ENCODE measurements at regions not wholly inside any gene's neighbourhood (a gene's known extent, or its start where the extent isn't known, plus 50 kb on each side); places are given as distances from the start of the nearest gene placed in this dataset.

DNA sequence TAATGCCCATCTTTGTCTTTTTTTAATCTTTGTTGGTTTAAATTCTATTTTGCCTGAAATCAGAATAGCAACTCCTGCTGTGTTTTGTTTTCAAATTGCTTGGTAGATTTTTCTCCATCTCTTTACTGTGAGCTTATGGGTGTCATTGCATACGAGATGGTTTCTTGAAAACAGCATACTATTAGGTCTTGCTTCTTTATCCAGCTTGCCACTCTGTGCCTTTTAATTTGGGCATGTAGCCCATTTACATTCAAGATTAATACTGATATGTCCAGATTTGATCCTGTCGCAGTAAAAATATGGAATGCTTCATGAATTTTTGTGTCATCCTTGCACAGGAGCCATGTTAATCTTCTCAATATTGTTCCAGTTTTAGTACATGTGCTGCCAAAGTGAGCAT is 316.6 kb downstream of the CGGBP1 start:
- TF ChIP-seq, protein P1, sequence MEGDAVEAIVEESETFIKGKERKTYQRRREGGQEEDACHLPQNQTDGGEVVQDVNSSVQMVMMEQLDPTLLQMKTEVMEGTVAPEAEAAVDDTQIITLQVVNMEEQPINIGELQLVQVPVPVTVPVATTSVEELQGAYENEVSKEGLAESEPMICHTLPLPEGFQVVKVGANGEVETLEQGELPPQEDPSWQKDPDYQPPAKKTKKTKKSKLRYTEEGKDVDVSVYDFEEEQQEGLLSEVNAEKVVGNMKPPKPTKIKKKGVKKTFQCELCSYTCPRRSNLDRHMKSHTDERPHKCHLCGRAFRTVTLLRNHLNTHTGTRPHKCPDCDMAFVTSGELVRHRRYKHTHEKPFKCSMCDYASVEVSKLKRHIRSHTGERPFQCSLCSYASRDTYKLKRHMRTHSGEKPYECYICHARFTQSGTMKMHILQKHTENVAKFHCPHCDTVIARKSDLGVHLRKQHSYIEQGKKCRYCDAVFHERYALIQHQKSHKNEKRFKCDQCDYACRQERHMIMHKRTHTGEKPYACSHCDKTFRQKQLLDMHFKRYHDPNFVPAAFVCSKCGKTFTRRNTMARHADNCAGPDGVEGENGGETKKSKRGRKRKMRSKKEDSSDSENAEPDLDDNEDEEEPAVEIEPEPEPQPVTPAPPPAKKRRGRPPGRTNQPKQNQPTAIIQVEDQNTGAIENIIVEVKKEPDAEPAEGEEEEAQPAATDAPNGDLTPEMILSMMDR (IDR thresholded peaks at IDR 0.05), result no peak
- TF ChIP-seq ZFX (IDR thresholded peaks at IDR 0.05; ENCODE audit: borderline replicate concordance), result no peak
